Neural progenitor cell (in vitro differentiated cells): ENCODE measurements at regions not wholly inside any gene's neighbourhood (a gene's known extent, or its start where the extent isn't known, plus 50 kb on each side); places are given as distances from the start of the nearest gene placed in this dataset.
A peak's percentile ranks its signal among the peaks of the same experiment; 100 is the strongest.

ENCODE experiments used
- DNase-seq: peaks from one replicate; pipeline ENCODE4 v3.0.0-alpha.2; 2016; ENCODE audit warnings: low spot score
- H2AFZ ChIP-seq: fragments of 200-600 bp; sonication (generic); replicated peaks from 2 replicates; pipeline ENCODE4 v1.6.1; 2016; ENCODE audit warnings: antibody characterized with exemption
- H3F3A ChIP-seq: fragments of 200-600 bp; sonication (generic); 2 replicates; pipeline ENCODE4 v1.6.1; 2016; ENCODE audit warnings: antibody characterized with exemption, low read depth
- H3K27ac ChIP-seq: fragments of 200-600 bp; sonication (generic); 2 replicates; pipeline ENCODE4 v1.5.1; 2016; ENCODE audit warnings: mild to moderate bottlenecking
- H3K27me3 ChIP-seq: fragments of 200-600 bp; sonication (generic); 2 replicates; pipeline ENCODE4 v1.6.1; 2016; ENCODE audit warnings: mild to moderate bottlenecking, moderate library complexity
- H3K36me3 ChIP-seq: fragments of 200-600 bp; sonication (generic); 2 replicates; pipeline ENCODE4 v1.5.1; 2016
- H3K4me1 ChIP-seq: fragments of 200-600 bp; sonication (generic); 2 replicates; pipeline ENCODE4 v1.6.1; 2016; ENCODE audit warnings: mixed run types
- H3K4me2 ChIP-seq: fragments of 200-600 bp; sonication (generic); 2 replicates; pipeline ENCODE4 v1.6.1; 2016
- H3K4me3 ChIP-seq: fragments of 200-600 bp; sonication (generic); 2 replicates; pipeline ENCODE4 v1.5.1; 2016
- H3K79me2 ChIP-seq: fragments of 200-600 bp; sonication (generic); 2 replicates; pipeline ENCODE4 v1.6.1; 2016; ENCODE audit warnings: low read depth
- H3K9ac ChIP-seq: fragments of 200-600 bp; sonication (generic); 2 replicates; pipeline ENCODE4 v1.6.1; 2016
- H3K9me3 ChIP-seq: fragments of 200-600 bp; sonication (generic); 2 replicates; pipeline ENCODE4 v1.5.1; 2016; ENCODE audit warnings: low read depth
- H4K20me1 ChIP-seq: fragments of 200-600 bp; sonication (generic); 2 replicates; pipeline ENCODE4 v1.6.1; 2016; ENCODE audit warnings: low read depth
- H3K27ac Mint-ChIP-seq: 3 replicates; pipeline ENCODE4 v1.8.0; 2021; ENCODE audit warnings: mixed read lengths
- H3K27me3 Mint-ChIP-seq: 2 replicates; pipeline ENCODE4 v1.8.0; 2022; ENCODE audit warnings: low read depth, mild to moderate bottlenecking, inconsistent platforms, moderate library complexity, mixed read lengths; ENCODE audit not compliant: insufficient read depth
- H3K36me3 Mint-ChIP-seq: 3 replicates; pipeline ENCODE4 v1.8.0; 2021; ENCODE audit warnings: mixed read lengths
- H3K4me1 Mint-ChIP-seq: 3 replicates; pipeline ENCODE4 v1.8.0; 2021; ENCODE audit warnings: mixed read lengths
- H3K4me3 Mint-ChIP-seq: 3 replicates; pipeline ENCODE4 v1.8.0; 2021; ENCODE audit warnings: mild to moderate bottlenecking, moderate library complexity, mixed read lengths
- H3K9me3 Mint-ChIP-seq: 3 replicates; pipeline ENCODE4 v1.8.0; 2020; ENCODE audit warnings: mixed read lengths
- EZH2 ChIP-seq: fragments of 200-600 bp; sonication (generic); IDR thresholded peaks from 2 replicates; pipeline ENCODE4 v1.6.1; 2017; ENCODE audit warnings: antibody characterized with exemption, mild to moderate bottlenecking, moderate library complexity
- EZH2phosphoT487 ChIP-seq: fragments of 200-600 bp; sonication (generic); IDR thresholded peaks from 2 replicates; pipeline ENCODE4 v1.6.1; 2017; ENCODE audit warnings: antibody characterized with exemption
- TF ChIP-seq, protein P1 (sequence below): fragments of 200-600 bp; sonication (generic); IDR thresholded peaks from 2 replicates; pipeline ENCODE4 v1.5.1; 2017; ENCODE audit warnings: antibody characterized with exemption, mild to moderate bottlenecking

DNA sequence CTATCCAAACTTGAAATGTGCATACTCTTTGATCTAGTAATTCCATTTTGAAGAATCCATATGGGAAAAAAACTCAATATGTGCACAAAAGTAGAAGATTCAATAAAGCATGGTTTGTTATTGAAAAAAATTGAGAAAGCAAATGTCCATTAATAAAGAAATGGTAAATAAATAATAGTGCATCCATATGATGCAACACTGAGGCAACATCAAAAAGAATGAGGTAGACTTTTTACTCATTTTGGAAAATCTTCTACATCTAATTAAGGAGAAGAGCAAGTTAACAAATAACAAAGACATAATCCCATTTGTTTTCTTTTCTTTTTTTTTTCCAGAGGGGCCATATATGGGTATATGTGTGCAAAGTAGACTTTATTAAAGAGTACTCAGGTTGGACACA, 52.5 kb upstream of the FST start:
- no peaks in the 10 kb centered on the region for H4K20me1 ChIP-seq
- peaks cover 23% of the 10 kb centered on the region for H3K4me1 ChIP-seq
- no peaks in the 10 kb centered on the region for H3K36me3 ChIP-seq
- no peak overlapping the region for H3K4me2 ChIP-seq
- DNase-seq = no peak
- no peak overlapping the region for H3K9ac ChIP-seq
- H3K4me1 Mint-ChIP-seq = peaks cover 5% of the 10 kb centered on the region
- TF ChIP-seq EZH2 (no peak), EZH2phosphoT487 (no peak)
- TF ChIP-seq, protein P1, sequence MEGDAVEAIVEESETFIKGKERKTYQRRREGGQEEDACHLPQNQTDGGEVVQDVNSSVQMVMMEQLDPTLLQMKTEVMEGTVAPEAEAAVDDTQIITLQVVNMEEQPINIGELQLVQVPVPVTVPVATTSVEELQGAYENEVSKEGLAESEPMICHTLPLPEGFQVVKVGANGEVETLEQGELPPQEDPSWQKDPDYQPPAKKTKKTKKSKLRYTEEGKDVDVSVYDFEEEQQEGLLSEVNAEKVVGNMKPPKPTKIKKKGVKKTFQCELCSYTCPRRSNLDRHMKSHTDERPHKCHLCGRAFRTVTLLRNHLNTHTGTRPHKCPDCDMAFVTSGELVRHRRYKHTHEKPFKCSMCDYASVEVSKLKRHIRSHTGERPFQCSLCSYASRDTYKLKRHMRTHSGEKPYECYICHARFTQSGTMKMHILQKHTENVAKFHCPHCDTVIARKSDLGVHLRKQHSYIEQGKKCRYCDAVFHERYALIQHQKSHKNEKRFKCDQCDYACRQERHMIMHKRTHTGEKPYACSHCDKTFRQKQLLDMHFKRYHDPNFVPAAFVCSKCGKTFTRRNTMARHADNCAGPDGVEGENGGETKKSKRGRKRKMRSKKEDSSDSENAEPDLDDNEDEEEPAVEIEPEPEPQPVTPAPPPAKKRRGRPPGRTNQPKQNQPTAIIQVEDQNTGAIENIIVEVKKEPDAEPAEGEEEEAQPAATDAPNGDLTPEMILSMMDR = no peak
- no peak overlapping the region for H2AFZ ChIP-seq
- no peak overlapping the region for H3K27ac ChIP-seq
- H3K79me2 ChIP-seq = no peaks in the 10 kb centered on the region
- H3K4me3 ChIP-seq = no peak overlapping the region
- H3K9me3 ChIP-seq = no peaks in the 10 kb centered on the region
- no peak overlapping the region for H3K4me3 Mint-ChIP-seq
- no peaks in the 10 kb centered on the region for H3K9me3 Mint-ChIP-seq
- peaks cover 4% of the 10 kb centered on the region for H3F3A ChIP-seq
- peaks cover 5% of the 10 kb centered on the region for H3K27me3 Mint-ChIP-seq
- no peaks in the 10 kb centered on the region for H3K36me3 Mint-ChIP-seq
- no peaks in the 10 kb centered on the region for H3K27me3 ChIP-seq
- no peak overlapping the region for H3K27ac Mint-ChIP-seq

DNA sequence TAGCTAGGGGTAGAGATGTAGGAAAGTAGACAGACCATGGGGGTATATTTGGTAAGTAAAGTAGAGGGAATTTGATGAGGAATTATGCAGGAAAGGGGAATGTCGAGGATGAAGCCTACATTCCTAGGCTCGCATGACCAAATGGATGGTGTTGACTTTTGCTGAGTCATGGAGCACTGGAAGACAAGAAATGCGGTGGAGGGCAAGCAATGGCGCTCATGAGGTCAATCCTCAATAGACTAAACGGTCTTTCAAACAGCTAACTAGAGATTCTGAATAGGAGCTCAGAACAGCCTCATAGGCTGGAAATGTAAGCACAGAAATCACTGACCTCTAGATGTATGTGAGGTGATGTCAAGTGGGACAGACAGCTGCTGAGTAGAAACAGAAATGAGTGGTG, 50.7 kb upstream of the FST start:
- Histone ChIP-seq H2AFZ (no peak overlapping the region), H3K36me3 (no peaks in the 10 kb centered on the region), H3K9me3 (no peaks in the 10 kb centered on the region), H3K4me2 (no peak overlapping the region), H3K27me3 (no peaks in the 10 kb centered on the region), H3K9ac (no peak overlapping the region), H4K20me1 (no peaks in the 10 kb centered on the region), H3F3A (peaks cover 4% of the 10 kb centered on the region), H3K4me3 (no peak overlapping the region), H3K27ac (no peak overlapping the region), H3K4me1 (peaks cover 23% of the 10 kb centered on the region), H3K79me2 (no peaks in the 10 kb centered on the region)
- Mint-ChIP-seq H3K27me3 (peaks cover 5% of the 10 kb centered on the region), H3K4me1 (peaks cover 5% of the 10 kb centered on the region), H3K9me3 (no peaks in the 10 kb centered on the region), H3K36me3 (no peaks in the 10 kb centered on the region), H3K4me3 (no peak overlapping the region), H3K27ac (no peak overlapping the region)
- TF ChIP-seq EZH2 = no peak
- TF ChIP-seq, protein P1 = no peak
- TF ChIP-seq EZH2phosphoT487 = no peak
- no peak for DNase-seq

DNA sequence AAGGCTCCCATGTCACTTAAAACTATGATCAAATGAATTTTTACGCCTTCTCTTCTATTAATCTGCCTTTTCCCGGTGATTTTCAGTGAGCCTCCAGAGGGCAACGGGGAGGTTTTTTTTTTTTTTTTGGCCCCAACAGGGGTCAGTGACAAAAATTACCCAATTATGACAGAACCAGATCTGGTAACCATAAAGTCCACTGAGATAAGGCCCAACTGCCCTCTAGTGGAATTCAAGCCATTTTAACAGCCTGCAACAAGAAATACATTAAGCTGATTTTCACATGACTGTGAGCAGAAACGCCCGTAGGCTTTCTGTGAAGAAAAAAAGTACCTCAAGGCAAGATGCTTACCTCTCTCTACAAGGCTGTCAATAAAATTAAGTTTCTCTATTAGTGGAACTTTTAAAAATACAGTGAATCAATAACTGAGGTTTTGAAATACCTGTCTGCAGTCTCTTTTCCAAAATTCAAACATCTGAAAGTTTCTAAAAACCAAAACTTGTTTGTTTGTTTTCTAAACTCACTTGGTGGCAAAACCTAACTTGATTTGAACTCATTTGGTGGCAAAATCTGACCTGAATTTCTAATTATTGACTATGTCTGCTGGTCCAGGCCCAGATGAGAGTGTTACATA, 49.7 kb upstream of the FST start:
- Histone ChIP-seq H3K27ac (no peak overlapping the region), H3K9ac (no peak overlapping the region)

More for the DNA sequence above, 49.7 kb upstream of the FST start:
- no peak overlapping the region for H3K4me3 ChIP-seq
- no peaks in the 10 kb centered on the region for H4K20me1 ChIP-seq
- no peaks in the 10 kb centered on the region for H3K36me3 Mint-ChIP-seq
- TF ChIP-seq, protein P1 = peak; percentile 48
- TF ChIP-seq EZH2phosphoT487 = no peak
- H2AFZ ChIP-seq = no peak overlapping the region
- no peaks in the 10 kb centered on the region for H3K79me2 ChIP-seq
- H3K9me3 ChIP-seq = no peaks in the 10 kb centered on the region
- H3K36me3 ChIP-seq = no peaks in the 10 kb centered on the region
- peaks cover 4% of the 10 kb centered on the region for H3F3A ChIP-seq
- peaks cover 4% of the 10 kb centered on the region for H3K4me1 Mint-ChIP-seq
- no peaks in the 10 kb centered on the region for H3K9me3 Mint-ChIP-seq
- DNase-seq = peak; percentile 25
- no peak overlapping the region for H3K27ac Mint-ChIP-seq
- no peak overlapping the region for H3K4me3 Mint-ChIP-seq
- H3K27me3 Mint-ChIP-seq = peaks cover 5% of the 10 kb centered on the region
- no peak overlapping the region for H3K4me2 ChIP-seq
- no peaks in the 10 kb centered on the region for H3K27me3 ChIP-seq
- peaks cover 15% of the 10 kb centered on the region for H3K4me1 ChIP-seq
